SK-N-SH (cell line): ENCODE measurements at regions not wholly inside any gene's neighbourhood (a gene's known extent, or its start where the extent isn't known, plus 50 kb on each side); places are given as distances from the start of the nearest gene placed in this dataset.

Experiments
- CTCF ChIA-PET: fragments of 300-600, 350-600 bp; formaldehyde crosslinking; extraction: SDS; loops from one replicate; lab custom pipeline; 2021; lab: Yijun Ruan, JAX
- POLR2A ChIA-PET: fragments of 350-600 bp; sonication (Branson Sonifier 250); formaldehyde crosslinking; extraction: SDS; loops from one replicate; lab custom pipeline; 2020; ENCODE audit warnings: antibody characterized with exemption, inconsistent platforms; lab: Yijun Ruan, JAX
- DNase-seq: peaks from one replicate; pipeline ENCODE4 v3.0.0; 2012
- H2AFZ ChIP-seq: fragments of 200-600 bp; sonication (generic); 2 replicates; pipeline ENCODE4 v1.8.1; 2016; ENCODE audit warnings: antibody characterized with exemption, mild to moderate bottlenecking, low read depth
- H3F3A ChIP-seq: fragments of 200-600 bp; sonication (generic); replicated peaks from 2 replicates; pipeline ENCODE3; 2016; ENCODE audit warnings: antibody characterized with exemption, mild to moderate bottlenecking; ENCODE audit not compliant: insufficient read depth
- H3K27ac ChIP-seq, 2 experiments: fragments of 200-500 bp in 1 of 2; fragments of 200-600 bp in 1 of 2; sonication (Bioruptor generic) in 1 of 2; sonication (generic), shearing (Covaris generic) in 1 of 2; 2 replicates each; pipeline versions ENCODE4 v1.5.1 to v1.6.1; 2014 to 2016; ENCODE audit warnings: low read depth in 2 of 2, inconsistent platforms in 1 of 2, low read length in 1 of 2, mild to moderate bottlenecking in 1 of 2, mixed read lengths in 1 of 2
- H3K27me3 ChIP-seq: fragments of 200-600 bp; sonication (generic), shearing (Covaris generic); 2 replicates; pipeline ENCODE4 v1.6.1; 2016; ENCODE audit warnings: mixed run types; ENCODE audit not compliant: insufficient read depth
- H3K36me3 ChIP-seq, 2 experiments: fragments of 200-500 bp in 1 of 2; fragments of 200-600 bp in 1 of 2; sonication (Bioruptor generic) in 1 of 2; sonication (generic) in 1 of 2; replicated peaks in 1 of 2; 2 replicates each; pipeline versions ENCODE3 to v1.5.1; 2014 to 2016; ENCODE audit warnings: low read length in 1 of 2, mild to moderate bottlenecking in 1 of 2; ENCODE audit not compliant: insufficient read depth in 2 of 2, control insufficient read depth in 1 of 2
- H3K4me1 ChIP-seq, 2 experiments: fragments of 200-500 bp in 1 of 2; fragments of 200-600 bp in 1 of 2; sonication (Bioruptor generic) in 1 of 2; sonication (generic), shearing (Covaris generic) in 1 of 2; 2 replicates each; pipeline versions ENCODE4 v1.5.1 to v1.6.1; 2014 to 2016; ENCODE audit warnings: low read depth in 1 of 2, low read length in 1 of 2, mixed run types in 1 of 2; ENCODE audit not compliant: insufficient read depth in 2 of 2, control insufficient read depth in 1 of 2
- H3K4me2 ChIP-seq: fragments of 200-600 bp; sonication (generic), shearing (Covaris generic); 2 replicates; pipeline ENCODE4 v1.6.1; 2017; ENCODE audit warnings: mixed run types
- H3K4me3 ChIP-seq, 2 experiments: fragments of 200-500 bp in 1 of 2; fragments of 200-600 bp in 1 of 2; sonication (Bioruptor generic) in 1 of 2; sonication (generic), shearing (Covaris generic) in 1 of 2; 2 replicates each; pipeline versions ENCODE4 v1.5.1 to v1.8.1; 2014 to 2016; ENCODE audit warnings: low read depth in 2 of 2, inconsistent platforms in 1 of 2, low read length in 1 of 2, mild to moderate bottlenecking in 1 of 2, mixed read lengths in 1 of 2, moderate library complexity in 1 of 2
- H3K79me2 ChIP-seq: fragments of 200-600 bp; sonication (generic); 2 replicates; pipeline ENCODE4 v1.8.1; 2017; ENCODE audit warnings: mild to moderate bottlenecking; ENCODE audit not compliant: insufficient read depth
- H3K9ac ChIP-seq: fragments of 200-600 bp; sonication (generic); 2 replicates; pipeline ENCODE4 v1.6.1; 2017; ENCODE audit warnings: mixed run types
- H3K9me2 ChIP-seq: fragments of 200-600 bp; sonication (generic); 2 replicates; pipeline ENCODE4 v1.6.1; 2017; ENCODE audit warnings: mixed run types
- H3K9me3 ChIP-seq: fragments of 200-600 bp; sonication (generic); 2 replicates; pipeline ENCODE4 v1.6.1; 2017; ENCODE audit warnings: mixed run types, mild to moderate bottlenecking, moderate library complexity
- H4K20me1 ChIP-seq: fragments of 200-600 bp; sonication (generic); 2 replicates; pipeline ENCODE4 v1.6.1; 2017; ENCODE audit warnings: mild to moderate bottlenecking, mixed run types; ENCODE audit not compliant: insufficient read depth
- FOSL2 ChIP-seq: IDR thresholded peaks from 2 replicates; pipeline ENCODE4 v1.4.0; 2012; ENCODE audit warnings: low read depth, mild to moderate bottlenecking, moderate library complexity, borderline replicate concordance
- FOXM1 ChIP-seq: IDR thresholded peaks from 2 replicates; pipeline ENCODE4 v1.4.0; 2012; ENCODE audit warnings: low read depth, mild to moderate bottlenecking
- GABPA ChIP-seq: IDR thresholded peaks from 2 replicates; pipeline ENCODE4 v1.4.0; 2012; ENCODE audit warnings: low read depth, mild to moderate bottlenecking
- MAX ChIP-seq: IDR thresholded peaks from 2 replicates; pipeline ENCODE4 v1.4.0; 2012; ENCODE audit warnings: low read depth
- NFIC ChIP-seq: IDR thresholded peaks from 2 replicates; pipeline ENCODE4 v1.4.0; 2012; ENCODE audit warnings: borderline replicate concordance
- POLR2AphosphoS5 ChIP-seq: IDR thresholded peaks from 2 replicates; pipeline ENCODE4 v1.6.1; 2012; ENCODE audit warnings: low read depth, low read length
- RCOR1 ChIP-seq: fragments of 150-350 bp; IDR thresholded peaks from 2 replicates; pipeline ENCODE4 v1.6.1; 2017; ENCODE audit warnings: antibody characterized with exemption, low read length
- REST ChIP-seq: IDR thresholded peaks from 2 replicates; pipeline ENCODE4 v1.6.1; 2012; ENCODE audit warnings: mild to moderate bottlenecking, low read depth, low read length, moderate library complexity
- TCF12 ChIP-seq: IDR thresholded peaks from 2 replicates; pipeline ENCODE4 v1.4.0; 2012
- USF2 ChIP-seq: fragments of 150-350 bp; IDR thresholded peaks from 2 replicates; pipeline ENCODE4 v1.6.1; 2017; ENCODE audit warnings: antibody characterized with exemption, low read length, low read depth, borderline replicate concordance
- WGBS: methylation state at CpG from one replicate; pipeline ENCODE4 v1.1.6; 2017; ENCODE audit warnings: low lambda C conversion rate; 5-methylcytosine and 5-hydroxymethylcytosine counted together

- CTCF ChIA-PET, result no interaction called here
- Histone ChIP-seq H3K4me3 (no peak overlapping the region), H3K79me2 (no peaks in the 10 kb centered on the region), H4K20me1 (no peaks in the 10 kb centered on the region), H3K36me3 (no peaks in the 10 kb centered on the region), H3F3A (no peaks in the 10 kb centered on the region), H3K9me3 (no peaks in the 10 kb centered on the region), H3K27ac (no peak overlapping the region), H2AFZ (no peak overlapping the region), H3K4me1 (no peaks in the 10 kb centered on the region), H3K9me2 (no peaks in the 10 kb centered on the region), H3K9ac (no peak overlapping the region), H3K27me3 (peaks cover 62% of the 10 kb centered on the region), H3K4me2 (no peak overlapping the region)
- TF ChIP-seq MAX (no peak), FOSL2 (no peak)
- WGBS, result 13% methylated on average over 15 of the region's 23 CpGs
- POLR2A ChIA-PET, result no interaction called here
- DNase-seq, result no peak
These were observed 294.2 kb upstream of the SALL3 start for GRCh38 chr18:78685250-78685979.

GRCh38 chr18:78685980-78686530 is 293.6 kb upstream of the SALL3 start:
- H3F3A ChIP-seq, result no peaks in the 10 kb centered on the region
- H3K9me3 ChIP-seq, result no peaks in the 10 kb centered on the region
- H3K27ac ChIP-seq, result no peak overlapping the region
- POLR2A ChIA-PET, result no interaction called here
- CTCF ChIA-PET, result no interaction called here
- no peaks in the 10 kb centered on the region for H3K9me2 ChIP-seq
- H3K4me1 ChIP-seq, result no peaks in the 10 kb centered on the region
- 18% methylated on average over 11 of the region's 26 CpGs for WGBS
- H3K27me3 ChIP-seq, result peaks cover 58% of the 10 kb centered on the region
- H3K4me2 ChIP-seq, result no peak overlapping the region
- no peaks in the 10 kb centered on the region for H4K20me1 ChIP-seq
- no peak overlapping the region for H3K4me3 ChIP-seq
- H3K36me3 ChIP-seq, result no peaks in the 10 kb centered on the region
- TF ChIP-seq USF2 (no peak), TCF12 (no peak), POLR2AphosphoS5 (no peak), RCOR1 (no peak), NFIC (no peak), REST (no peak), FOXM1 (no peak), GABPA (no peak)
- no peaks in the 10 kb centered on the region for H3K79me2 ChIP-seq
- no peak overlapping the region for H2AFZ ChIP-seq
- no peak for DNase-seq
- H3K9ac ChIP-seq, result no peak overlapping the region
